ENCODE measurements at regions not wholly inside any gene's neighbourhood (a gene's known extent, or its start where the extent isn't known, plus 50 kb on each side); places are given as distances from the start of the nearest gene placed in this dataset.

DNA sequence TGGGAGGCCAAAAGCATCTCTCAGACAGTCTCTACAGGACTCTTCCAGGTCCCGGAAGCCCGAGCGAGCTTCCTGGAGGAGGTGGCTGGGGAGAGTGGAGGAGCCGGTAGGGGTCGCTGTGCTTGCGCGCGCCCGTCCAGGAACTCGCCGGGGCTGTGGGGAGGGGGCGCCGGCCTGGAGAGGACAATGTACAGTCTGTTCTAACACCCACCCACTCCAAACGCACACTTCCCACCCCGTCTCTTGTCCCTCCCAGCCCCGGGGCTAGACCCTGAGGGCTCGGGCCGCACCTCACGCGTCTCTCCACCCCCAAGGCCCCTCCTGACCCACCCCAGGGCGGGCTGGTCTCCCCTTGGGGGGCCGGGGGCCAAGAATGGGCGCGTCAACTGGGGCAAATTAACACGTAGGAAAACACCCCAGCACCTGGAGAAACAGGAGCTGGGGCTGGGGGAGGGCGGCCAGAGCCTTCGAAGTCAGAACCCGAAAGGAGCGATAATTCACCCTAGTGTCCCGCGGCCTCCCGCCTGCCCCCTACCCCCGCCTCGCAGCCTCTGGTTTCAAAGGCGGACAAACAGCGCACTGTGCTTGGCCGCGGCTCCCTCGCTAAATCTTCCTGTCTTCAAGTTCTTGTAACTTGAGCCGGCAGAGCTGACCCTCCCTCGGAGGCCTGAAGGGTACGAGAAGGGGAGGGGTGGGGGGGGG, 103.2 kb upstream of the FOXP4 start:
- H3K4me3 ChIP-seq = no peak overlapping the region
- no peaks in the 10 kb centered on the region for H3K27me3 ChIP-seq
- no peaks in the 10 kb centered on the region for H3K36me3 ChIP-seq
- no peak for DNase-seq
- no peaks in the 10 kb centered on the region for H3K9me3 ChIP-seq

GRCh38 chr6:41443616-41444525, 102.3 kb upstream of the FOXP4 start:
- no peak for DNase-seq
- H3K27me3 ChIP-seq = no peaks in the 10 kb centered on the region
- no peaks in the 10 kb centered on the region for H3K36me3 ChIP-seq
- no peak overlapping the region for H3K4me3 ChIP-seq
- no peaks in the 10 kb centered on the region for H3K9me3 ChIP-seq

- Histone ChIP-seq H3K27me3 (no peaks in the 10 kb centered on the region), H3K4me3 (no peak overlapping the region), H3K36me3 (no peaks in the 10 kb centered on the region), H3K9me3 (no peaks in the 10 kb centered on the region)
- no peak for DNase-seq
These were observed 100.9 kb upstream of the FOXP4 start for GRCh38 chr6:41445261-41445660.

- no peaks in the 10 kb centered on the region for H3K9me3 ChIP-seq
- H3K4me3 ChIP-seq = no peak overlapping the region
- DNase-seq = no peak
- no peaks in the 10 kb centered on the region for H3K36me3 ChIP-seq
- no peaks in the 10 kb centered on the region for H3K27me3 ChIP-seq
These were observed 100.0 kb upstream of the FOXP4 start for GRCh38 chr6:41446132-41446531.

GRCh38 chr6:41446907-41447545, 99.2 kb upstream of the FOXP4 start:
- H3K4me3 ChIP-seq = no peak overlapping the region
- H3K36me3 ChIP-seq = no peaks in the 10 kb centered on the region
- DNase-seq = no peak
- no peaks in the 10 kb centered on the region for H3K9me3 ChIP-seq
- no peaks in the 10 kb centered on the region for H3K27me3 ChIP-seq

- Histone ChIP-seq H3K27me3 (no peaks in the 10 kb centered on the region), H3K36me3 (no peaks in the 10 kb centered on the region)
These were observed 97.9 kb upstream of the FOXP4 start for GRCh38 chr6:41448256-41448655.

DNA sequence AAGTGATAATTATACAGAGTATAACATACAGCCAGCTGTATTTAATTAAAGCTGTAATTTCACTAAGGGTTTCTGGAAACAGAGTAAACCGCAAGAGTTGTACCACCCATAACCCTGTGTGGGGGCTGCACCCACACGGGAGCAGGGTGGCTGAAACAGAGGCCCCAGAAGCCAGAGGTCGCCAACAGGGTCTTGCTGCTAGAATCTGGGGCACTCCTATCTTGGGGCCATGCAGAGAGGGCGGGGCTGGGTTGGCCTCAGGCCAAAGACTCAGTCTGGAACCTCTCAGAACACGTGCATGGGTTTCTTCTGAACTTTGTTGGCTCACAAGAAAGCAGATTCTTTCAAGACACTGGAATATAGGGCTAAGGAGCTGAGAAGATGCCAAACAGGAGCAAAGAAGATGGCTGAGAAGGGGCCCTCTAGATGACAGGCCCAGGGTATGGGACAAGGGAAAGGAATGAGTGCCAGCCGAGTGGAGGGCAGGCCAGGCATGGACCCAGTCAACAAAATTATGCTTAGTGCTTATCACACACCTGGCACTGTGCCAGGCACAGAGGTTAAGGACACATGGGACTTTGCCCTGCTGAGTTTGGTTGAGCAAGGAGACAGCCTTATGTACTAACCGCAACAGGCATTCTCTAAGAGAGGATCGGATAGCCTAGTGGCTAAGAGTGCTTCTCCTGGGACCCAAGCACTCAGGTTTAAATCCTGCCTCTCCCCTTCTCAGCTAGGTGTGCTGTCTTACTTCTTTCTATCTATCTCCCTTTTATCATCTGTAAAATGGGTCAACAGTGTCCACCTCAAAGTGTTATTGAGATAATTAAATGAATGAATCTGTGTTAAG, 96.6 kb upstream of the FOXP4 start:
- H3K27me3 ChIP-seq = no peaks in the 10 kb centered on the region
- no peaks in the 10 kb centered on the region for H3K36me3 ChIP-seq
- DNase-seq = no peak
- H3K4me3 ChIP-seq = no peak overlapping the region
- no peaks in the 10 kb centered on the region for H3K9me3 ChIP-seq

More at GRCh38 chr6:41448256-41448655, 97.9 kb upstream of the FOXP4 start:
- no peak overlapping the region for H3K4me3 ChIP-seq
- no peak for DNase-seq
- no peaks in the 10 kb centered on the region for H3K9me3 ChIP-seq

- no peaks in the 10 kb centered on the region for H3K27me3 ChIP-seq
- H3K36me3 ChIP-seq = no peaks in the 10 kb centered on the region
- no peak for DNase-seq
- no peak overlapping the region for H3K4me3 ChIP-seq
- no peaks in the 10 kb centered on the region for H3K9me3 ChIP-seq
These were observed 95.6 kb upstream of the FOXP4 start for GRCh38 chr6:41450581-41450980.

- no peaks in the 10 kb centered on the region for H3K36me3 ChIP-seq
- no peaks in the 10 kb centered on the region for H3K27me3 ChIP-seq
- no peak overlapping the region for H3K4me3 ChIP-seq
- no peaks in the 10 kb centered on the region for H3K9me3 ChIP-seq
- no peak for DNase-seq
These were observed 95.1 kb upstream of the FOXP4 start for GRCh38 chr6:41451039-41451438.

GRCh38 chr6:41451515-41452163, 94.5 kb upstream of the FOXP4 start:
- no peak overlapping the region for H3K4me3 ChIP-seq
- H3K36me3 ChIP-seq = no peaks in the 10 kb centered on the region
- H3K9me3 ChIP-seq = no peaks in the 10 kb centered on the region
- H3K27me3 ChIP-seq = no peaks in the 10 kb centered on the region
- DNase-seq = no peak

GRCh38 chr6:41452763-41453162, 93.4 kb upstream of the FOXP4 start:
- Histone ChIP-seq H3K9me3 (no peaks in the 10 kb centered on the region), H3K27me3 (no peaks in the 10 kb centered on the region)
- no peak for DNase-seq

GRCh38 chr6:41453244-41453643, 92.9 kb upstream of the FOXP4 start:
- no peaks in the 10 kb centered on the region for H3K9me3 ChIP-seq
- no peaks in the 10 kb centered on the region for H3K36me3 ChIP-seq
- no peak overlapping the region for H3K4me3 ChIP-seq
- DNase-seq = no peak
- H3K27me3 ChIP-seq = no peaks in the 10 kb centered on the region

More at GRCh38 chr6:41452763-41453162, 93.4 kb upstream of the FOXP4 start:
- no peak overlapping the region for H3K4me3 ChIP-seq
- no peaks in the 10 kb centered on the region for H3K36me3 ChIP-seq

- H3K36me3 ChIP-seq = no peaks in the 10 kb centered on the region
- no peak overlapping the region for H3K4me3 ChIP-seq
- no peak for DNase-seq
- no peaks in the 10 kb centered on the region for H3K27me3 ChIP-seq
- H3K9me3 ChIP-seq = no peaks in the 10 kb centered on the region
These were observed 91.9 kb upstream of the FOXP4 start for GRCh38 chr6:41454189-41454789.

- no peak for DNase-seq
- H3K36me3 ChIP-seq = no peaks in the 10 kb centered on the region
- no peaks in the 10 kb centered on the region for H3K9me3 ChIP-seq
- H3K4me3 ChIP-seq = no peak overlapping the region
- H3K27me3 ChIP-seq = no peaks in the 10 kb centered on the region
These were observed 90.8 kb upstream of the FOXP4 start for GRCh38 chr6:41455410-41455809.

- DNase-seq = no peak
- Histone ChIP-seq H3K36me3 (no peaks in the 10 kb centered on the region), H3K27me3 (no peaks in the 10 kb centered on the region), H3K4me3 (no peak overlapping the region), H3K9me3 (no peaks in the 10 kb centered on the region)
These were observed 90.4 kb upstream of the FOXP4 start for GRCh38 chr6:41455818-41456217.

- Histone ChIP-seq H3K9me3 (no peaks in the 10 kb centered on the region), H3K27me3 (no peaks in the 10 kb centered on the region), H3K36me3 (no peaks in the 10 kb centered on the region), H3K4me3 (no peak overlapping the region)
- DNase-seq = no peak
These were observed 88.9 kb upstream of the FOXP4 start for GRCh38 chr6:41457303-41457670.

Data from MG63 (cell line).